Left lung (tissue), 4 donors: ENCODE measurements at regions not wholly inside any gene's neighbourhood (a gene's known extent, or its start where the extent isn't known, plus 50 kb on each side); places are given as distances from the start of the nearest gene placed in this dataset.

Experiments used
- ATAC-seq: fragments of 200-7000 bp; cut with Tn5 transposase; one replicate; pipeline ENCODE4 v1.9.1; 2020; ENCODE audit warnings: moderate library complexity
- DNase-seq, 4 donors: peaks; one replicate each; pipeline ENCODE4 v3.0.0-alpha.2; 2013 to 2020
- H3K27ac ChIP-seq, 2 donors: fragments of 200-600 bp; sonication (generic) in 1 of 2; one replicate each; pipeline versions ENCODE4 v1.5.0 to v1.8.0; 2020 to 2021
- H3K27me3 ChIP-seq, 2 donors: fragments of 200-600 bp; sonication (generic) in 1 of 2; one replicate each; pipeline versions ENCODE4 v1.5.0 to v1.8.0; 2020 to 2021
- H3K36me3 ChIP-seq, 2 donors: fragments of 200-600 bp; sonication (generic) in 1 of 2; one replicate each; pipeline versions ENCODE4 v1.5.0 to v1.8.0; 2020 to 2021
- H3K4me1 ChIP-seq, 2 donors: fragments of 200-600 bp; one replicate each; pipeline ENCODE4 v1.8.0; 2021
- H3K4me3 ChIP-seq, 2 donors: fragments of 200-600 bp; sonication (generic) in 1 of 2; one replicate each; pipeline versions ENCODE4 v1.5.0 to v1.8.0; 2020 to 2021; ENCODE audit warnings: mild to moderate bottlenecking in 1 of 2
- H3K9me3 ChIP-seq, 2 donors: fragments of 200-600 bp; sonication (generic) in 1 of 2; one replicate each; pipeline versions ENCODE4 v1.5.0 to v1.8.0; 2020 to 2021
- intact Hi-C, 2 donors: fragments of 100-400 bp; cut with DNase I; formaldehyde crosslinking; loops; one replicate each; pipeline versions ENCODE4 v1.11.2 to v1.14.2; 2022
- TF ChIP-seq, protein P1 (sequence below), 2 donors: fragments of 200-600 bp; sonication (generic) in 1 of 2; IDR thresholded peaks; one replicate each; pipeline versions ENCODE4 v1.5.0 to v1.8.0; 2021; ENCODE audit warnings: antibody characterized with exemption in 2 of 2
- donor health status: DM: no; HTN: yes; CAD: no.
- donor health status: DM: no; HTN: no; CAD: no.

DNA sequence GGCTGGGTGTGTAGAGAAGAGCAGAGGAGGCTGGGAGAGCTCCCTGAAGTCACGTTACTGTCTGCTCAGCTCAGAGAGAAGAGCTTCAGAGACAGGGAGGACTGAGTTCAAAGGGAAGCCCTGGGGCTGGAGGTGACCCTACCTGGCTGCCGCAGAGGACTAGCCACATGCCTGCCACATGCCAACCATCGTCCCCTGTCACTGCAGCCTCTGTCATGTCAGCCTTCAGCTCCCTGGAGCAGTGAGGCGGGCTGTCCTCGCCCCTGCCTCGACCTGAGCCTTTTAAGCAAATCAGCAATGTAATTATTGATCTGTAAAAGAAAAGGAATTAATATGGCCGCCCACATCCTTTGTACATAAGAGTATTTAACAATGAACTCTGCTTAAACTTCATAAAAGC, 89.3 kb upstream of the RET start:
- intact Hi-C loops = no loop called here
- ATAC-seq = no peak

DNA sequence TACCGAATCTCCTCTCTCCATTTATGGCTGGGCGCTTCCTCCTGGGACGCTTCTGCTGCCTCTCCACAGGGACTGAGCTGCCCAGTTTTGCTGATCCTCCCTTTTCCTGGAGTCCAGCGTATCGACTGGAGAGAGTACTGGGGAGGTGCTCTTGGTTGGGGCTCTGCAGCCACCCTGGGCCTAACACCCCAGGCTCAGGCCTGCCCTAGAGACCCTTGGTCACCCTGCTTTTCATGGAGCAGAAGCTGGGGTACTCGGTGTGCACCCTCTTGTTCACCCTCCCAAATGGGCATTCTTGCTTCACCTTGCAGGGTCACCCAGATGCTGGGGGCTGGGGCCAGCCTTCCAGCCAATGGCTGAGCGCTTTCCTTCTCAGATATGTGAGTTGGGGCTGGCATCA, 88.8 kb upstream of the RET start:
- no peaks in the 10 kb centered on the region for H3K27me3 ChIP-seq
- intact Hi-C loops = no loop called here
- no peak overlapping the region for H3K27ac ChIP-seq
- no peaks in the 10 kb centered on the region for H3K9me3 ChIP-seq
- no peak for ATAC-seq
- TF ChIP-seq, protein P1, sequence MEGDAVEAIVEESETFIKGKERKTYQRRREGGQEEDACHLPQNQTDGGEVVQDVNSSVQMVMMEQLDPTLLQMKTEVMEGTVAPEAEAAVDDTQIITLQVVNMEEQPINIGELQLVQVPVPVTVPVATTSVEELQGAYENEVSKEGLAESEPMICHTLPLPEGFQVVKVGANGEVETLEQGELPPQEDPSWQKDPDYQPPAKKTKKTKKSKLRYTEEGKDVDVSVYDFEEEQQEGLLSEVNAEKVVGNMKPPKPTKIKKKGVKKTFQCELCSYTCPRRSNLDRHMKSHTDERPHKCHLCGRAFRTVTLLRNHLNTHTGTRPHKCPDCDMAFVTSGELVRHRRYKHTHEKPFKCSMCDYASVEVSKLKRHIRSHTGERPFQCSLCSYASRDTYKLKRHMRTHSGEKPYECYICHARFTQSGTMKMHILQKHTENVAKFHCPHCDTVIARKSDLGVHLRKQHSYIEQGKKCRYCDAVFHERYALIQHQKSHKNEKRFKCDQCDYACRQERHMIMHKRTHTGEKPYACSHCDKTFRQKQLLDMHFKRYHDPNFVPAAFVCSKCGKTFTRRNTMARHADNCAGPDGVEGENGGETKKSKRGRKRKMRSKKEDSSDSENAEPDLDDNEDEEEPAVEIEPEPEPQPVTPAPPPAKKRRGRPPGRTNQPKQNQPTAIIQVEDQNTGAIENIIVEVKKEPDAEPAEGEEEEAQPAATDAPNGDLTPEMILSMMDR (IDR thresholded peaks at IDR 0.05) = no peak
- no peaks in the 10 kb centered on the region for H3K4me1 ChIP-seq
- peak in 2 of 4 donors; percentile 25 to 39 for DNase-seq
- H3K4me3 ChIP-seq = no peak overlapping the region
- no peaks in the 10 kb centered on the region for H3K36me3 ChIP-seq

More for the DNA sequence above, 89.3 kb upstream of the RET start:
- H3K27me3 ChIP-seq = no peaks in the 10 kb centered on the region
- H3K27ac ChIP-seq = no peak overlapping the region
- TF ChIP-seq, protein P1 (IDR thresholded peaks at IDR 0.05) = no peak
- H3K9me3 ChIP-seq = no peaks in the 10 kb centered on the region
- no peaks in the 10 kb centered on the region for H3K36me3 ChIP-seq
- no peaks in the 10 kb centered on the region for H3K4me1 ChIP-seq
- no peak overlapping the region for H3K4me3 ChIP-seq
- DNase-seq = peak in 1 of 4 donors; percentile 25

DNA sequence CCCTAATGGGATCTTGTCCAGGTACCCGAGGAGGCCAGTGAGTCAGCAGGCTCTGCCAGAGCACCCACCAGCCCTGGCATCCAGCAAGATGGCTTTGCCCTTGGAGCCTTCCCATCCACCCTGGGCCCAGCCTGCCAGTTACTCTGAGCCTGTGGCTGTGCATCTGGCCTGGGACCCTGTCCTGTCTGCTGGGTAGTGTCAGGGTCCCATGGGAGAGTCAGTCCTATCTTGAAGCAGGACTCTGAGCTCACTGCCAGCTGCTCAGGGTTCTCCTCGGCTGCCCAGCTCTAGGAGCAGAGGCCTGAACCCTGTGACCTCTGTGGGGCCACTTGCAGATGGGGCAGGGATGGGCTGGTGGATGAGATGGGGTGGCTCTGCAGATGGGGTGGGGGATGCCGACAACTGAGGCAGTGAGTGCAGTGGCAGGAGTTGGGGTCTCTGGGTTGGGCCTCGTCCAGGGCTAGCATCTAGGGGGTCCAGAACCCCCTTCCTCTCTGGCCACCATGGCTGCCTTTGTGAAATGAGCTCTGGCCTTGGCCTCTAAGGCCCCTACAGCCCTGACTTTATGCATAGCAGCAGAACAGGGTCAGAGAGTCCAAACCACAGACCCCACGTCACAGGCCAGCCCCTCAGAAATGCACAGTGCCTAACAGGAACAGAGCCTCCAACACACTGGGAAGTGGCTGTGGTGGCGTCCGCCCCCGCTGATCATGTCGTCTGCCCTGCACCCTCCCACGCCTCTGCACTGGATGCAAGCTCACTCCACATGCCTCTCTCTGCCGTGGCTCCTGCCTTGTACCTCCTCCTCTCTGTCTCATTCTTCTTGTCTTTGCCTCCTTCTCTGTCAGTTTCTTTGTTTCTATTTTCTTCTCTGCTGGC, 88.1 kb upstream of the RET start:
- H3K4me3 ChIP-seq = no peak overlapping the region
- no peaks in the 10 kb centered on the region for H3K27me3 ChIP-seq
- no peaks in the 10 kb centered on the region for H3K36me3 ChIP-seq
- intact Hi-C loops = no loop called here
- no peaks in the 10 kb centered on the region for H3K9me3 ChIP-seq
- no peaks in the 10 kb centered on the region for H3K4me1 ChIP-seq
- DNase-seq = peak in 2 of 4 donors; percentile 56 to 60
- peak; percentile 55 for ATAC-seq
- TF ChIP-seq, protein P1 (IDR thresholded peaks at IDR 0.05) = no peak
- no peak overlapping the region for H3K27ac ChIP-seq

DNA sequence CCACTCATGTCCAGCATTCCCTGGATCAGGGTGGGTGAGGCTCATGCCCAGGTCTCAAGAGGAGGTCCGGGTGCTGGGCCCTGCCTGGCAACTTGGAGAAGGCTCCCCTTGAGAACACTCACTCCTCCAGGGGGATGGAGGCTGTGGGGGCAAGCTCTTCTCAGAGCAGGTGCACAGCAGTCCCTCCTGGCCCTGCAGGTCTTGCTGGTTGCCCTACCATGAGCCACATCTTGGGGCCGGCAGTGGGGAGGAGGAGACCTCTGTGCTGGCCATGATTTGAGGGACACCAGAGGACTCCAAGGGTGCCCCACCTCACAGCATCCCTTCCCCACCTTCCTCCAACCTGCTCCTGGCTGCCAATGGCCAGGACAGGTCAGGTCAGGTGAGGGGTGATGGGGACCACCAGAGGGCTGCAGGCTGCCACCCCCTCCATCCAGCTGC, 87.4 kb upstream of the RET start:
- TF ChIP-seq, protein P1 (IDR thresholded peaks at IDR 0.05) = no peak
- H3K9me3 ChIP-seq = no peaks in the 10 kb centered on the region
- H3K27me3 ChIP-seq = no peaks in the 10 kb centered on the region
- H3K4me3 ChIP-seq = no peak overlapping the region
- H3K27ac ChIP-seq = no peak overlapping the region
- H3K4me1 ChIP-seq = no peaks in the 10 kb centered on the region
- H3K36me3 ChIP-seq = no peaks in the 10 kb centered on the region
- intact Hi-C loops = no loop called here
- ATAC-seq (no peak), DNase-seq (peak in 1 of 4 donors; percentile 48)

DNA sequence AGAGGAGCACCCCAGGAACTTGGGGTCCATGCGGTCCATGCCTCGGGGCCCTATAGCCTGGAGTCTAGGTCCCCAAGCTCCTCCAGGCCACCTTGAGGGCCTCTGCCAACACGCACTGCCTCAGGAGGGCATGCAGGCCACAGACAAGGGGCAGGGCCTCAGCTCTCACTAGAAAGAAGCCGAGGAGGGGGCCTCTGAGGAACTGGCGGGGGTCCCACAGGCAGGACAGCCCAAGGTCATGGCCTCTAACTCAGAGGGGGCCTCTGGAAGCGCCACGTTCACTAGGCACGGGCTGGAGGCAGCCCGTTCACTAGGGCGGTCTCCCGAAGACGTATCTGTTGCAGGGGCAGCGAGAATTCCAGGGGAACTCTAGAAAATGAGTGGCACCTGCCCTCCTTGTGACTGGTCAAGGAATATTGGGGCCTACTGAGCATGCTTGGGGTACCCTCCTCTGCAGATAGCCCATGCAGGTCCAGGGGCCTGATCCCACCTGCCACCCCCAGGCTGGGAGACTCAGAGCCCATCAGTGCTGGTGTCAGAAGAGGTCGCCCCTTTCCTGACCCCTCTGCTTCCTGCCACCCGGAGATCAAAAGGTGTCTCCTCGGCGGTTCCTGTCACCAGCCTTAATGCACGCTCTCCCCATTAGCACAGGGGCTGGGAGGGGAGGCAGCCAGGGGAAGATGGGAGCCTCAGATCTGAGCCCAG, 86.7 kb upstream of the RET start:
- Histone ChIP-seq H3K27ac (no peak overlapping the region), H3K9me3 (no peaks in the 10 kb centered on the region), H3K36me3 (no peaks in the 10 kb centered on the region), H3K27me3 (no peaks in the 10 kb centered on the region), H3K4me1 (no peaks in the 10 kb centered on the region), H3K4me3 (no peak overlapping the region)
- intact Hi-C loops = no loop called here
- TF ChIP-seq, protein P1 (IDR thresholded peaks at IDR 0.05) = no peak
- ATAC-seq (no peak), DNase-seq (peak in 1 of 4 donors; percentile 50)
